Dendritic cell treated with granulocyte-macrophage colony-stimulating factor and Interleukin-4, amounts not matched to agents 40 ng/mL and 50 ng/mL, for 4 days (primary cell): ENCODE measurements at regions not wholly inside any gene's neighbourhood (a gene's known extent, or its start where the extent isn't known, plus 50 kb on each side); places are given as distances from the start of the nearest gene placed in this dataset.

Experiments used
- H3K27ac Mint-ChIP-seq: one replicate; pipeline ENCODE4 v1.8.0; 2022; ENCODE audit warnings: mild to moderate bottlenecking, mixed read lengths
- H3K27me3 Mint-ChIP-seq: one replicate; pipeline ENCODE4 v1.8.0; 2022; ENCODE audit warnings: mild to moderate bottlenecking, mixed read lengths
- H3K36me3 Mint-ChIP-seq: one replicate; pipeline ENCODE4 v1.8.0; 2022; ENCODE audit warnings: low read depth, mixed read lengths
- H3K4me1 Mint-ChIP-seq: one replicate; pipeline ENCODE4 v1.8.0; 2022; ENCODE audit warnings: low read depth, mixed read lengths
- H3K4me3 Mint-ChIP-seq: one replicate; pipeline ENCODE4 v1.8.0; 2022; ENCODE audit warnings: mild to moderate bottlenecking, moderate library complexity, mixed read lengths
- H3K9me3 Mint-ChIP-seq: one replicate; pipeline ENCODE4 v1.8.0; 2022; ENCODE audit warnings: mixed read lengths
- intact Hi-C: fragments of 100-400 bp; cut with micrococcal nuclease; formaldehyde crosslinking; loops from one replicate; pipeline ENCODE4 v1.15.0; 2022

- Mint-ChIP-seq H3K4me1 (no peaks in the 10 kb centered on the region), H3K27me3 (no peaks in the 10 kb centered on the region), H3K4me3 (no peak overlapping the region), H3K27ac (no peak overlapping the region), H3K9me3 (peaks cover 12% of the 10 kb centered on the region), H3K36me3 (no peaks in the 10 kb centered on the region)
- intact Hi-C loops = no loop called here
These were observed 106.1 kb upstream of the FGF10 start for GRCh38 chr5:44495280-44495679.

- Mint-ChIP-seq H3K4me3 (no peak overlapping the region), H3K4me1 (no peaks in the 10 kb centered on the region), H3K9me3 (peaks cover 21% of the 10 kb centered on the region), H3K27ac (no peak overlapping the region), H3K36me3 (no peaks in the 10 kb centered on the region), H3K27me3 (no peaks in the 10 kb centered on the region)
- intact Hi-C loops = no loop called here
These were observed 100.5 kb upstream of the FGF10 start for GRCh38 chr5:44489759-44490158.

GRCh38 chr5:44486591-44486990 is 97.4 kb upstream of the FGF10 start:
- peaks cover 10% of the 10 kb centered on the region for H3K9me3 Mint-ChIP-seq
- H3K4me1 Mint-ChIP-seq = no peaks in the 10 kb centered on the region
- no peak overlapping the region for H3K4me3 Mint-ChIP-seq
- H3K36me3 Mint-ChIP-seq = no peaks in the 10 kb centered on the region
- H3K27ac Mint-ChIP-seq = no peak overlapping the region
- intact Hi-C loops = no loop called here
- H3K27me3 Mint-ChIP-seq = no peaks in the 10 kb centered on the region

- H3K4me3 Mint-ChIP-seq = no peak overlapping the region
- H3K9me3 Mint-ChIP-seq = peaks cover 31% of the 10 kb centered on the region
- no peaks in the 10 kb centered on the region for H3K36me3 Mint-ChIP-seq
- H3K27me3 Mint-ChIP-seq = no peaks in the 10 kb centered on the region
- H3K27ac Mint-ChIP-seq = no peak overlapping the region
- H3K4me1 Mint-ChIP-seq = no peaks in the 10 kb centered on the region
- intact Hi-C loops = no loop called here
These were observed 64.8 kb upstream of the FGF10 start for GRCh38 chr5:44454002-44454401.

GRCh38 chr5:44446399-44446798 is 57.2 kb upstream of the FGF10 start:
- Mint-ChIP-seq H3K36me3 (no peaks in the 10 kb centered on the region), H3K27ac (no peak overlapping the region), H3K27me3 (no peaks in the 10 kb centered on the region)

GRCh38 chr5:44443172-44443571 is 54.0 kb upstream of the FGF10 start:
- no peaks in the 10 kb centered on the region for H3K4me1 Mint-ChIP-seq
- H3K27ac Mint-ChIP-seq = no peak overlapping the region
- H3K36me3 Mint-ChIP-seq = no peaks in the 10 kb centered on the region
- peaks cover 16% of the 10 kb centered on the region for H3K9me3 Mint-ChIP-seq
- H3K27me3 Mint-ChIP-seq = no peaks in the 10 kb centered on the region
- no peak overlapping the region for H3K4me3 Mint-ChIP-seq
- intact Hi-C loops = no loop called here

More at GRCh38 chr5:44446399-44446798, 57.2 kb upstream of the FGF10 start:
- no peak overlapping the region for H3K4me3 Mint-ChIP-seq
- intact Hi-C loops = no loop called here
- no peaks in the 10 kb centered on the region for H3K4me1 Mint-ChIP-seq
- H3K9me3 Mint-ChIP-seq = peaks cover 16% of the 10 kb centered on the region

GRCh38 chr5:44441460-44441859 is 52.2 kb upstream of the FGF10 start:
- Mint-ChIP-seq H3K27ac (no peak overlapping the region), H3K4me1 (no peaks in the 10 kb centered on the region), H3K27me3 (no peaks in the 10 kb centered on the region), H3K36me3 (no peaks in the 10 kb centered on the region), H3K4me3 (no peak overlapping the region), H3K9me3 (peaks cover 10% of the 10 kb centered on the region)
- intact Hi-C loops = no loop called here

- H3K27me3 Mint-ChIP-seq = no peaks in the 10 kb centered on the region
- H3K4me1 Mint-ChIP-seq = no peaks in the 10 kb centered on the region
- intact Hi-C loops = no loop called here
- no peak overlapping the region for H3K27ac Mint-ChIP-seq
- H3K36me3 Mint-ChIP-seq = no peaks in the 10 kb centered on the region
- H3K9me3 Mint-ChIP-seq = no peaks in the 10 kb centered on the region
- H3K4me3 Mint-ChIP-seq = no peak overlapping the region
These were observed 51.0 kb upstream of the FGF10 start for GRCh38 chr5:44440186-44440585.
